ENCODE measurements at regions not wholly inside any gene's neighbourhood (a gene's known extent, or its start where the extent isn't known, plus 50 kb on each side); places are given as distances from the start of the nearest gene placed in this dataset.

DNA sequence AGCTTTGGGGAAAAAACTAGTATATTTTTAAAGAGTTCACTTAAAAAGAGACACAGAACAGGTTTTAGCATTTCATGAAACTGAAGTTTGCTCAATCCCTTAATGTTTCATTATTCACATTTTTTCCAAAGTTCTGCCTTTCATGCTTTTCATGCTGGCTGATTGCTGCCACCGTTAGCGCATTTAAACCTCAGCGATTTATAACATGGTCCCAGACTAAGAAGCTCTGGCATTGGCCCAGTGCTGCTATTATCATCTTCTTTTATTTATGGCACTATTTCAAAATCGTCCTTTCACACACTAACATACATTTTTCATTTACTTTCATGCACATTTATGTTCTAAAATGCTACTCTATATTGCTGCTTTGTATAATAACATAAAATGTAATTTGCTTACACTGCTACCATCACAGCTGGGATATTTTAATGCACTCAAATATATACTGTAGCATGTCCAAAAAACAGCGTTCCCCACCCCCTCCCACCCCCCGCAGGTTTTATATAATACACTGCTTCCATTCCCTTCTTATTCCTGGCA, 141.9 kb downstream of the MPP7 start:
- TF ChIP-seq JUN (IDR thresholded peaks at IDR 0.05; ENCODE audit: borderline replicate concordance, insufficient read depth, insufficient read length, low read depth) (no peak), FOS (IDR thresholded peaks at IDR 0.05; ENCODE audit: borderline replicate concordance, insufficient read depth, low read length) (no peak), POLR2A (IDR thresholded peaks at IDR 0.05; ENCODE audit: low read depth, low read length) (no peak), EZH2 (IDR thresholded peaks at IDR 0.05; ENCODE audit: borderline replicate concordance, low read depth, low read length, severe bottlenecking) (no peak), POLR2AphosphoS5 (IDR thresholded peaks at IDR 0.05; ENCODE audit: insufficient read depth, low read depth, low read length) (no peak), MYC (IDR thresholded peaks at IDR 0.05; ENCODE audit: low read depth, low read length) (no peak), GATA2 (IDR thresholded peaks at IDR 0.05; ENCODE audit: insufficient read depth, insufficient read length, low read depth, low read length) (no peak), CTCF (IDR thresholded peaks at IDR 0.05; ENCODE audit: extremely low read depth in 1 of 2, insufficient read depth in 1 of 2, low read depth in 1 of 2, low read length in 2 of 2) (no peak)
- TF ChIP-seq, protein P1, sequence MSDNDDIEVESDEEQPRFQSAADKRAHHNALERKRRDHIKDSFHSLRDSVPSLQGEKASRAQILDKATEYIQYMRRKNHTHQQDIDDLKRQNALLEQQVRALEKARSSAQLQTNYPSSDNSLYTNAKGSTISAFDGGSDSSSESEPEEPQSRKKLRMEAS (IDR thresholded peaks at IDR 0.05; ENCODE audit: insufficient read depth, insufficient read length): no peak
- peaks cover 6% of the 10 kb centered on the region for H3K4me1 ChIP-seq (ENCODE audit: control insufficient read depth, extremely low read depth, insufficient read depth, low read length)
- no peak overlapping the region for H3K4me3 ChIP-seq (replicated peaks in 1 of 3; ENCODE audit: insufficient read depth in 1 of 3, low read depth in 1 of 3, low read length in 3 of 3)
- H3K27me3 ChIP-seq (ENCODE audit: control insufficient read depth in 2 of 2, insufficient read depth in 2 of 2, low read length in 2 of 2): no peaks in the 10 kb centered on the region
- ChIA-PET POLR2A (no interaction called here), CTCF (interaction anchor here (0.9 to 1.6 kb wide), 6 partner anchors 10 to 308 kb away, joined by 3 to 4 read pairs (median 4); no protein-coding TSS in a partner anchor)
- H3K9me3 ChIP-seq (replicated peaks; ENCODE audit: control insufficient read depth, insufficient read depth, low read length): no peaks in the 10 kb centered on the region
- intact Hi-C loops (cut with micrococcal nuclease): no loop called here
- no TSS peak for BruUV-seq (replicated peaks)
- H3K36me3 ChIP-seq (ENCODE audit: control insufficient read depth in 2 of 2, extremely low read depth in 1 of 2, insufficient read depth in 2 of 2, low read length in 2 of 2): no peaks in the 10 kb centered on the region
- no peaks in the 10 kb centered on the region for H4K20me1 ChIP-seq (replicated peaks; ENCODE audit: control insufficient read depth, extremely low read depth, insufficient read depth, low read length)
- dilution Hi-C loops (cut with MboI; ENCODE audit: extremely low pct_ligation_motif_present, low sequenced_read_pairs): no loop called here
- H3K4me2 ChIP-seq (ENCODE audit: insufficient read depth, low read length): no peak overlapping the region
- no peaks in the 10 kb centered on the region for H3K9me1 ChIP-seq (replicated peaks; ENCODE audit: control insufficient read depth, extremely low read depth, insufficient read depth, low read length)
- H3K9ac ChIP-seq (replicated peaks; ENCODE audit: extremely low read depth, insufficient read depth, low read length): no peak overlapping the region
- no peak overlapping the region for H3K27ac ChIP-seq (ENCODE audit: insufficient read depth, low read depth, low read length)
- DNase-seq (ENCODE audit: low read depth, low spot score) (no peak), FAIRE-seq (no peak)
- H2AFZ ChIP-seq (ENCODE audit: low read depth, low read length): no peak overlapping the region
- no peaks in the 10 kb centered on the region for H3K79me2 ChIP-seq (ENCODE audit: control insufficient read depth, insufficient read depth, low read length)

All from endothelial cell of umbilical vein (primary cell).